ENCODE measurements at regions not wholly inside any gene's neighbourhood (a gene's known extent, or its start where the extent isn't known, plus 50 kb on each side); places are given as distances from the start of the nearest gene placed in this dataset.
A peak's percentile ranks its signal among the peaks of the same experiment; 100 is the strongest.
"Not testable (repeated sequence)": the region's sequence is repeated elsewhere in the genome, so short reads cannot be mapped to it uniquely, and the experiment has no call there.

DNA sequence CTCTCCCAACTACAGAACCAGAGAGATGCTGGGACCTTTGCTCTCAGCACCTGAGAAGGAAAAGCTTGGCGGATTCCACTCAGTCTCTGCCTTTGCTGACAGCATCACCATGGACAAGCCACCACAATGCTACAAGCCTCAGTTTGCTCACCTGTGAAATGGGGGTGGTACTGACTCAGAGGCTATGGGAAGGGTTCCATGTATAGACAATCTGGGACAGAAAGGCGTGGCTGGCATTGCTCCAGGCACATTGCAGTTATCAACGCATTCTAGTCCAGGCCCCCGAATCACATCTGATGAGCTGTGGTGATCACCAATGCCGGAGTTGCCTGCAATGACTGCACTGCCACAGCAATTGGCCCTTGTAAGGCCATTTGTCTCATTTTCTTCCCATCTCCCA lies 72.6 kb downstream of the ISX start:
- no peak for DNase-seq

DNA sequence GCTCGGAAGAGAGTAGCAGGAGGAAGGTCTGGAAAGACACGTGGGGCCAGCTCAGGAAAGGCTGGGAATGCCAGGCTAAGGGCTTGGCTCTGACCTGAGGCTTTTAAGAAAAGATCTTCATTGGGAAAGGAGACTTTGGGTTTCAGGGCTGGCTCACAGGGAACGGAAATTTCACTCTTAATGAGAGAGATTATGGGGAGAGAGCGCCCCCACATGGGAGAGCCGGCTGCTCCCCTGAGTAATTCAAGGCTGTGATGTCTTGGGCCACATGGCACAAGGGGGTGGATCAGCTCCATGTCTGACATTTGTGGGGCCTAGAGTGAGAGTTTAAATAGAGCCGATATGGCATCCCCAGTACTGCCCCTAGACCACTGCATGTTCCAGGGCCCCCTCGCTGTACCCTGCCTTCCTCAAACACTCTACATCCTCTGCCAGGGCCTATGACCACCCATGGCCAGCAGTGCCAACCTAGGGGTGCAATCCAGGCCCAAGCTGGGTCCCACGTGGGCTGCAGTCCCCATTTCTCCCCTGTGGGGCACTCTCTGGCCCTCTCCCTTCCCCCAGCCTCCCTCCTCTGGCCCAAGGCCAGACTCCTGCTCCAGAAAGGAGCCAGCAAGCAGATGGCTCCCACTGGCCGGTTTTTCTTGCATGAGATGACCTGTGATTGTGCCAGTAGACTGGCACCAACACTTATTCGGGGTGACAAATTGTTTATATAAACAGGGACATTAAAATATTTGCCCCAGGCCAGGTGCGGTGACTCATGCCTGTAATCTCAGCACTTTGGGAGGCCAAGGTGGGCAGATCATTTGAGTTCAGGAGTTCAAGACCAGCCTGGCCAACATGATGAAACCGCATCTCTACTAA lies 75.2 kb downstream of the ISX start:
- DNase-seq = no peak

DNA sequence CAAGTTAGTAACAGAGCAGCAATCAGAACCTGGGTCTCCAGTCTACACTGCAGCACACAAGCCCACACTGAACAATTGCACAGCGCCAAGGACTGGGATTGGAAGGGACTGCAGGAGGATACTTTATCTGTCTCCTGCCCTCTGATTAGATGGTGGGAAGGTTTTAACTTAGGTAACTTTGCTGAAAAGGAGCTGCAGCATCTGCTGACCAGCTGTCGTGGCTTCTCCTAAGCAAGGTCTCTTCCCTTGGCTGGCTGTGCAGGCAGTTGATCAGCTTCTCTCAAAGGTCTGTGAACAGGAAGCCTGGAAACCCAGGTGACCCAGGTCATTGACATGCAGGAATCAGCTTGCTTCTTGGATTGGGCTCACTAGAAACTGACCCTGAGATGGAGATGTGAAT lies 82.4 kb downstream of the ISX start:
- no peak for DNase-seq

DNA sequence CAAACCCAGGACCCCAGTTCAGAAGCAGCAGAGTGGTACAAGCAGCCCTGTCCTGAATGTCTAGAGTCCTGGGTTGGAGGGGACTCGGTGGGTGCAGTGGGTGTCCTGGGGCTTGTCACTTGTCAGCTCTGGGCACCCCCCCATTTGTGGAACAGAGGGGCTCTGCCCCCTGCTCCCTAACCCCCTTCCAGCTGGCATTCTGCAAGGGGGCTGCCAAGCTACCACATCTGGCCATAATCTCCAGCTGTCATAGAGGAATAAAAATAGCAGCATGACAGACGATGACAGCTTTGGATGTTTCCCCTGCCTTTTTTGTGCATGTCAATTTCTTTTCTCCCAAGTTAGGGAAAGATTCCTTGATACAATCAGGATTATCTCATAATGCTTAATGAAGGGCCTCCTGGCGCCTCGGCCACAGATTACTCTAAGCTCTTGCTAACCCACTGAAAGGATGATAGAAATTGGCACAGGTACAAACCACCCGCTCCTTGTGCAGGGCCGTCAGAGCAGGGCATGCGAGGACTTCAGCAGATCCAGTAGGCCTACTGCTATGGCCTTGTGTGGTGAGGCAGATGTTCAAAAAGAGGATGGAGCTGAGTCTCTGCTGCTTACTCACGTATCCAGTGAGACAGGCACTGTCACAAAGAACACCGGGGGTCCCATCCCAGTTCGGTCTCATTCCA lies 83.0 kb downstream of the ISX start:
- no peak for DNase-seq

DNA sequence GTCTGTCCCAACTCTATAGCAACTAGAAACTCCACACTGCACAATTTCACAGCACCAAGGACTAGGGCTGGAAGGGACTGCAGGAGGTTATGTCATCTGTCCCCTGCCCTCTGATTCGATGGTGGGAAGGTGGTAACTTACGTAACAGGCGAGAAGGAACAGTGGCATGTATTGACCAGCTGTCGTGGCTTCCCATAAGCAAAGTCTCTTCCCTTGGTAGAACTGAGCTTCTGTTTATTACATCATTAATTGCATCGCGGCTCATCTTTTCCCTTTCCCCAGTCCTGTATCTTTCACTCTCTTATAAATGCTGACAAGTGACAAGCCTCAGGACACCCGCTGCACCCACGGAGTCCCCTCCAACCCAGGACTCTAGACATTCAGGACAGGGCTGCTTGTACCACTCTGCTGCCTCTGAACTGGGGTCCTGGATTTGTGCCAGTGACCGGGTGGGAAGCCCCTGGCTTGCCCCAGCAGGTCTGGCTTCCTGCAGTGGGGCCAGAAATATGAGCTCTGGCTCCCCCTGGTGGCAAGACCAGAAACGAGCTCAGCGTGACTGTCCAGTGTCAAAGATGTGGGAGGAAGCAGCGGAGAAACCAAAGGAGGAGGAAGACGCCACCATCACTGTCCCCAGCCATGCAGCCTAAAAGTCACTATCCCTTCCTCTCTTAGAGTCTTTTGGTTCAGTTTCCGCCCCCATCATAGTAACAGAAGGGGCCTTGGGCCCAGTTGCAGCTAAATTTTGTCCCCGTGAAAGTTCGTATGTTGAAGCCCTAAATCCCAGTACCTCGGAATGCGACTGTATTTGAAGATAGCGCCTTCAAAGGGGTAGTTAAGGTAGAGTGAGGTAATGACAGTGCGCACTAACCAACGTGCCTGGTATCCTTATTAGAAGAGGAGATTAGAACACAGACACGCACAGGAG lies 84.5 kb downstream of the ISX start:
- DNase-seq = no peak

DNA sequence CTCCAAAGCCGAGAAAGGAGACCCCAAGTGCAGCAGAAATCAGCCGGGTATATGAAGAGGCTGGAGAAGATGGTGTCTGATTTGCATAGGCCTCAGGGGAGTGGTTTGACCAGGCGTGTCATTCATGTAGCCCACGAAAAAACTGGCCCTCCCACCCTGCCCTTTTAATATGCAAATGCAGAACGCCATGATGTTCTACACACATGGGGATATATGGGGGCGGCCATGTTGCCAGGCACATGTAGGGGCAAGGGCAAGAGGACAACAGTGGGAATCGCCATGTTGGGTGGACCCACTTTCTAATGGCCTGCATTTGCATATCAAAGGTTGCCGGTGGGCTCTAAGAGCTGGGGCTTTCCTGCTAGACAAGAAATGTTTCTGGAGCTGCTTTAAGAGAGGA lies 86.4 kb downstream of the ISX start:
- DNase-seq = no peak

DNA sequence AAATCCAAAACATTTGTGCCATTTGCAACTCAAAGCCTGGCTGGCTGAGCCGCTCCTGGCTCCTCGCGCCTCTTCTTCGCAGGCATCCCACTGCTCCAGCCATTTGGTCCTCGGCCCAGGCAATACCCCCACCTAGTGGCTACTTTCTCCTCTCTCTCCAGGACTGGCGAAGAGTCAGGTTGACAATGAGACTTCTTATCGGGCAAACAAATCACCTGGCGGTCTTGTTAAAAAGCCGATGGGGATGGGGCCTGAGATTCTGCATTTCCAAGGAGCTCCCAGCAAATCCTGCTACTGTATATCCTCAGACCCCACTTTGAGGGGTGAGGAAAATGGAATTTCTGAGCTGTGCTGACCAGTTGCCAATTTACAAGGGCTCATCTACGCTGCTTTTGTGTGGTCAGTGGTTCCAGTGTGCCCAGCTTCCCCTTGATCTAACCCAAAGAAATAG lies 89.0 kb downstream of the ISX start:
- peak; percentile 47 for DNase-seq

DNA sequence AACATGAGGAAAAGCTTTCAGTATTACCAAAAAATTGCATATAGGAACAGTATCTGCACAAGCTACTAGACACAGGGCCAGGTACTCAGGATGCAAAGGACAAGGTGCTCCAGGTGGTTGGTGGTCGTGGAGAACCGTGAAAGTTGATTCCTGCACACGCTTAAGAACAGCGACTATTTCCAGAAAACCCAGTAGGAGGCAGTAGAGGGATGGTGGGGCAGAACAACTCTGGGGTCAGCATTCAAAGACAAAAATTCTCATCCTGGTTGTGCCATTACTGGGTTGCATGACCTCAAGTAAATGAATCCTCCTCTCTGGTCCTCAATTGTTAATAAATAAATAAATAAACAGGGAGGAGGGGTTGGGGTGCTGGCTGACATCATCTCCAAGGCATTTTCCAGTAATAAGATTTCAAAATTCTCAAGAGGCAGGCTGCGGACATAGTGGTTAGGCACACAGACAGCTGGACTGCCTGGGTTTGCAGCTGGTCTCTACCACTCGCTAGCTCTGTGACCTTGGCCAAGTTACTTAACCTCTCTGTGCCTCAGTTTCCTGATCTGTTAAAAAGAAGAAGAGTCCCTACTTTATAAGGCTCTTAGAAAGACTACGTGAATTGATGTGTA lies 89.6 kb downstream of the ISX start:
- DNase-seq = no peak

DNA sequence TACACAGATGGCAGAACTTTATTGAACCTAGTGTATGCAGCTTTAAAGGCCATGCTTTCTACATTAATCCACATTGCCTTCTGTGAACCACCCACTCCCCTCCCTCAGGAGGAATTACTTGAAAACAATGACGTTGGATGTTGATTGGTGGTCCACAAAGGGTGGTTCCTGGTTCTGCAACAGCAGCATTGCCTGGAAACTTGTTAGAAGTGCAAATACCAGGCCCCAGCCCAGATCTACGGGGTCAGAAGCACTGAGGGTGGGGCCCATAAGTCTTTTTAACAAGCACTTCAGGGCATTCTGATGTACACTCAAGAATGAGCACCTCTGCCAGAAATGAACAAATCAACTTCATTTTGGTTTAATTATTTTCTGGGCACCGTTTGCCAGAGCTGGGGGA lies 91.0 kb downstream of the ISX start:
- no peak for DNase-seq

DNA sequence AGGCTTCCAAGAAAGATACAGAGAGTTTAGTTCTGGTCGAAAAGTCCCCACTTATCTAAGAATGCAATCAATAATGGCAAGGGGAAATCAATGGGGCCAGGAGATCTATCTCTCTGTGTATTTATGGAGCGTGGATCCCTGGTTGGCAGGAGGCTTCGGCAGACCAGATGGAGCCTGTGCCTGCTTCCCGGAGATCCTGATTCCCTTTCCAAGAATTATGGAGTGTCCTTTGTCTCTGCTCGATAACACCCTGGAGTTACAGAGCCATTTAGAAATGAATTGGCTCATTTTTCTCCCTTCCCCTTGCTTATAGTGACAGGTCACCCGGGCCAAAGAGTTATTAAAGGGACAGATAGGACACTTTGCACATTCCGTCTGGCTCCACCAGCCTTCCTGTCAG lies 92.4 kb downstream of the ISX start:
- no peak for DNase-seq

DNA sequence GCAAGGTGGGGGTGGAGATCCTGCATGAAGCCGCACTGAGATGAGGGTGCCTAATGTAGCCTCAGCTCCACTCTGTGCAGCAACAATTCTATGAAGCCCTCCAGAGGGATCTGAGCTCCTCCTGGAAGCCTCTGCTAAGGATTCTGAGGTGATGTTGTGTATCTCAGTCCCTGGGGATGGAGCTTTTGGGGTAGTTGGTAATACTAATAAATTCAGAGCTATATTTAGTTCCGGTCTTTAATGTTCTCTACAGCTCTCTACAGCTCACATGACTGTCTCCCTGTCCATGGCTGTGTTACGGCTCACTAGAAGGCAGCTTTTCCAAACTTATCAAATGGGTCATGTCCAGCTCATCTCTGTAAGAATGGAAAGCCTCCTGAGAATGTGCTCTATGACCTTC lies 93.4 kb downstream of the ISX start:
- no peak for DNase-seq

DNA sequence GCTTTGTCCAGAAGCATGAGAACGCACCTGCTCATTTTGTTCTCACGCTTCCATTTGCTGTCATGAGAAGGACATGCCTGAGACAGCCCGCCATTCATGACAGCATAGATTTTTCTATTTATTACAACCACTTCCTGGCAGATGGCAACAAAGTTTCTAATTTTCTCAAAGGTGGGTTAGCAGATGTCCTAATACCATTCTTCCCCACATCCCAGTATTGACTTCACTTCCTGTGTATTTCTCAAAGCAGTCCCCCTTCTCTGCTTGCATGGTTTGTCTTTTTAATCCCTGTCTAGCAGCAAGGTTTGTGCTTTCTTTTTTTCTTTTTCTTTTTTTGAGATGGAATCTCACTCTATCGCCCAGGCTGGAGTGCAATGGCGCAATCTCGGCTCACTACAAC lies 94.3 kb downstream of the ISX start:
- DNase-seq = no peak

DNA sequence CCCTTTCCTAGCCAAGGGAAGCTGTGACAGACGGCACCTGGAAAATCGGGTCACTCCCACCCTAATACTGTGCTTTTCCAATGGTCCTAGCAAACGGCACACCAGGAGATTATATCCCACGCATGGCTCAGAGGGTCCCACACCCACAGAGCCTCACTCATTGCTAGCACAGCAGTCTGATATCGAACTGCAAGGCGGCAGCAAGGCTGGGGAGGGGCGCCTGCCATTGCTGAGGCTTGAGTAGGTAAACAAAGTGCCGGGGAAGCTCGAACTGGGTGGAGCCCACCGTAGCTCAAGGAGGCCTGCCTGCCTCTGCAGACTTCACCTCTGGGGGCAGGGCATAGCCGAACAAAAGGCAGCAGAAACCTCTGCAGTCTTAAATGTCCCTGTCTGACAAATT lies 91.4 kb upstream of the HMGXB4 start:
- not testable (repeated sequence) for DNase-seq

DNA sequence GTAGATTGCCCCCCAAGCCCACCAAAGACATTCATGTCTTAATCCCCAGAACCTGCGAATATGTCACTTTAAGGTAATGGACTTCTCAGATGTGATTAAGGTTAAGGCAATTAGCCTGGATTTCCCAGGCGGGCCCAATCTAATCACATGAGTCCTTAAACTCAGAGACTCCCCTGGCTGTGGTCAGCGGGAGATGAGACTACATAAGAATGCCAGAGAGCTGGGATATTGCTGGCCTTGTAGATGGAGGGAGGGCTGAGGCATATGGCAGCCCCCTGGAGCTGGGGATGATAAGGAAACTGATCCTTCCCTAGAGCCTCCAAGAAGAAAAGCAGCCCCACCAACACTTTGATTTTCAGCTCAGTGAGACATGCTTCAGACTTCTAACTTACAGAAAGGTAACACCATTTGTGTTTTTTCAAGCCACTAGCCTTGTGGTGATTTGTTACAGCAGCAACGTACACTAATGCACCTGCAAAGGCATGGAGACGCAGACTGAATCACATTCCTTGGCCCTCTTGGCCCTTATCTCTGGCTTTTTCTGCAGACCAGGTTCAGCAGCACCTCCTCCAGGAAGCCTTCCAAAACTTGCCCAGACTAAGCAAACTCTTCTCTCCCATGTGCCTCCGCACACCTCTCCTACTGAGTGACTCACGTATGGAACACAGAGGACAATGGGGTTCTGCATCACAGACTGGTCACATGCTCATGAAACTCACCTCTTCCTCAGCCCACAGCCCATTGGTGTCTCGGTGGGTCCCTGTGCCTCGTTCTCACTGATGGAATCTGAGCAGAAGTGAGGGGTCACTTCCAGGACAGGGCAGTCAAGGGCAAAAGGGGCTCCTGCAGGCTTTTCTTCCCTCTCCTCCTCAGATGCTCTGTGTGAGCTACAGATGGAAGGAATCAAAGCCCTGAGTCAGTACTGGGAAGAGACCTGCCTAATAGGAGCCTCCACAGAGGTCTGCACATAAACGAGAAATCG lies 86.3 kb upstream of the HMGXB4 start:
- DNase-seq = no peak

DNA sequence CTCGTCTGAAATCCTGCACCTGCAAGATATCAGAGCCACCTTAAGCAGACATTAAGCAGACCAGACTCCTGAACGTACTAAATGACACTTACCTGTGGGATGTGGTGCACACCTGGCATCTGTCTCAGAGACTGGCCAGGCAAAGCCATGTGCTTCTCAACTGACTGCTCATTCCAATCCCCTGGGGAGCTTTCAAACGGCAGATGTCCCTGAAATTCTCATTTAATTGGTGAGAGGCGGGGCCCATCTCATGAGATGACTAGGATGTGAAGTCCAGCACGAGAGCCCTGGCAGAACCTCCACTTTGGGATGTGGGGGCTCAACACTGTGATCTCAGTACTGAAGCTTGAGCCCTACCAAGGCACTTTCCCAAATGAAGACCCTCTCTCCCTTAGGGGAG lies 84.9 kb upstream of the HMGXB4 start:
- DNase-seq = no peak

DNA sequence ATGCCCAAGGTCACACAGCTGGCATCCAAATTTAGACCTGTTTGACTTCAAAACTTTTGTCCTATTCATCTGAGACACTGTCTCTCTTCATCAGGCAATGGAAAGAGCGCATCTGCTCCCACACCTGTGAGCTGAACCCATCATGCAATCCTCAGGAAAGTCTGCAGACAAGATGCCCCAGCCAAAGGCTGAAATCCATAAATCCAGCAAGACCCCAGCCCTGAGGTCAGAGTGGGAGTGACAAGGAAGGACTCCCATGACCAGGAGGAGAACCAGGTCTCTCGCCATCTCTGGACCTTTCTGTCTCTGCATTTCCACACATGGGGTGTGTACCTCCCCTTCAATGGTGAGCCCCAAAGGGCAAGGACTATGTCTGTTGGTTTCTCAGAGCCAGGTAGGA lies 83.6 kb upstream of the HMGXB4 start:
- DNase-seq = no peak

DNA sequence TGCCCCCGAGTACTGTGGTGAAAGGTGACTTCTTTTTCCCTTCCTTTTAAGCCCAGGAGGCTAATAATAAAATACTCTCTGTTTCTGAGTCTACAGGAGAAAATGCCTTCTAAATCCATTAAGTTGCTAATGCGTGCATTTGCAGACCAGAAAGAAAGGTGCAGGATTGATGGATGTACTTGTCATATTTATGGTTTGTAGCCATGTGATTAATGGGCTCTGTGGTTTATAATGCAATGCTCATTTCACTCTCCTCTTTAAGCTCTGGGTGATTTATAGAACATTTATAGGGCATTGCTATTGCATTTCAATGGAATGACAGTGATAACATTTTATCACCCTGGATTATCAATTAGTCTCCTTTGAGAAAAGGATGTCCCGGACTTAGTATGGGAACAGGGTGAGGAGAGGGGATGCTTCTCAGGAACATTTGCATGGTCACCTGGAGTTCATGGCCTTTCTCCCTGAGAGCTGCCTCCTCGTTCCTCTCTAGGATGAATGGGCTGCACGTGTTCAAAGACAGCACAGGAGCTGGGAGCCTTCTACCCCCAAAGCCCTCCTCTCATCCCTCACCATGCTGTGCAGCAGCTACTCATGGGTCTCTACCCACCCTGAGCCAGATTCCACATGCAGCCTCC lies 82.8 kb upstream of the HMGXB4 start:
- no peak for DNase-seq

DNA sequence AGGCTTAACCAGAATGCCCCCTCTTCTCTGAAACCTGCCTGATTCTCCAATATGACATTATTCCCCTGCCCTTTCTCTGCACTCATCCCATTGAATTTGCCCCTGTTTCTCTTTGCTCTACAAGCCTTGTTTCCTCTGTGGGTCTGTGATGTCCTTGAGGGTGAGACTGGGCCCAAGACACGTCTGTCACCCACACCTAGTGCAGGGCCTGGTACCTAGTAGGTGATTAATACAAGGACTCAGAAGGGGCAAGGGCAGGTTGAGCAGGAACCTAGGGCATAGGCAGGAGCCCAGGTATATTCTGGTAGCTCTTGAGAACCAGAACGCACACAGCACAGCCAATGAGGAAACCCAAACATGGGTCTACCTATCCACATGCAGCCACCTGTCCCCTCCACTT lies 81.9 kb upstream of the HMGXB4 start:
- no peak for DNase-seq

DNA sequence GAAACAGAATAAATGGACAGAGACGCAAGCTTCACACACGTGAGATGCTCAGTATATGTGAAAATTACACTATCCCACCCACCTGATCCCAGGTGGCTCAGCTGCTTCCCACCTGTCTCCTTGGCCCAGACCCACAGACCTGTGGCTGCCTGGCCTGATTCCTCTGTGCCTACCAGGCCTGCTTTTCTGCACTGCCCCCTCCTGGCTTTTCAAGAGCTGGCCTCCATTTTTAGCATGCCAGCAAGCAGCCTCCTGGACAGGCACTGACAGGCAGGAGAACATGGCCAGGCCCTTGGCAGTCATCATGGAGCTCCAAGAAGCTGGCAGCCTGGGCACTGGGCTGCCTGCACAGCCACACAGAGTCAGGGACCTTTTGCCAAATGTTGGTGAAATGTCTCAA lies 79.5 kb upstream of the HMGXB4 start:
- DNase-seq = no peak

DNA sequence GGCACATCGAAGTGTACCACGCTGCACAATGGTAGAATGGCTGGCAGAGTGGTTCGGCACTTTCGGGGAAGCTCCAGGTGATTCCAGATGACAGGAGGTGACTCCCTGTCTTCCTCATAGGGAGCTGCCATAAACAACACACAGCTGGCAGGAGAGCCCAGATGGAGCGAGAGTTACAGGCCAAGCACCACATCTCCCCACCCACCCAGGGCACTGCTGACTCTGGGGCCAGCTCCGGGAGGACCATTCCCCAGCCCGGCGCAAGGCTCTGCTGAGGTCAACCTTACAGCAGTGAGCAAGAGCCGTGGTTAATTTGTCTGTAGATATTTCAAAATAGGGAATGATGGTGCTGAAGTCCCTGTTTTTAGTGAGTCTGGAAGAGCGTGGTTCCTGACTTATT lies 78.8 kb upstream of the HMGXB4 start:
- DNase-seq = no peak

DNA sequence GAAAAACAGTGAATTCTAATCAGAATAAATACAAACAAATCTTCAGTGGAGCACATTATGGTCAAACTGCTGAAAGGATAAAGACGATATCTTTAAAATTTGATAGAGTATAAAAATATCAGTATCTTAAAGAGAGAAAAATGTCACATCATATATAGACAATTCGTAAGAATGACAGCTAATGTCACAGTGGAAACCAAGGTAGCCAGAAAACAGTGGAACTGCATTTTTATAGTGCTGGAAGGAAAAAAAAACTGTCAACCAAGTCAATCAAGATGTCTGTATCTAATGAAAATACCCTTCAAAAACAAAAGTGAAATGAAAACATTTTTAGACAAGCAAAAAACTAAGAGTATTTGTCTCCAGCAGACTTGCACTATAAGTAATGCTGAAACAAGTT lies 73.4 kb upstream of the HMGXB4 start:
- DNase-seq = no peak

Data from NCI-H2029 treated with DMSO at 0.1 percent for 48 hours (cell line).